Neural progenitor cell (in vitro differentiated cells): ENCODE measurements at regions not wholly inside any gene's neighbourhood (a gene's known extent, or its start where the extent isn't known, plus 50 kb on each side); places are given as distances from the start of the nearest gene placed in this dataset.
"Not testable (repeated sequence)": the region's sequence is repeated elsewhere in the genome, so short reads cannot be mapped to it uniquely, and the experiment has no call there.

ENCODE experiments used
- EZH2 ChIP-seq: fragments of 200-600 bp; sonication (generic); IDR thresholded peaks from 2 replicates; pipeline ENCODE4 v1.6.1; 2017; ENCODE audit warnings: antibody characterized with exemption, mild to moderate bottlenecking, moderate library complexity
- EZH2phosphoT487 ChIP-seq: fragments of 200-600 bp; sonication (generic); IDR thresholded peaks from 2 replicates; pipeline ENCODE4 v1.6.1; 2017; ENCODE audit warnings: antibody characterized with exemption
- TF ChIP-seq, protein P1 (sequence below): fragments of 200-600 bp; sonication (generic); IDR thresholded peaks from 2 replicates; pipeline ENCODE4 v1.5.1; 2017; ENCODE audit warnings: antibody characterized with exemption, mild to moderate bottlenecking

GRCh38 chrX:136934652-136935051, 54.1 kb upstream of the RBMX start:
- TF ChIP-seq EZH2, EZH2phosphoT487: not testable (repeated sequence)
- TF ChIP-seq, protein P1, sequence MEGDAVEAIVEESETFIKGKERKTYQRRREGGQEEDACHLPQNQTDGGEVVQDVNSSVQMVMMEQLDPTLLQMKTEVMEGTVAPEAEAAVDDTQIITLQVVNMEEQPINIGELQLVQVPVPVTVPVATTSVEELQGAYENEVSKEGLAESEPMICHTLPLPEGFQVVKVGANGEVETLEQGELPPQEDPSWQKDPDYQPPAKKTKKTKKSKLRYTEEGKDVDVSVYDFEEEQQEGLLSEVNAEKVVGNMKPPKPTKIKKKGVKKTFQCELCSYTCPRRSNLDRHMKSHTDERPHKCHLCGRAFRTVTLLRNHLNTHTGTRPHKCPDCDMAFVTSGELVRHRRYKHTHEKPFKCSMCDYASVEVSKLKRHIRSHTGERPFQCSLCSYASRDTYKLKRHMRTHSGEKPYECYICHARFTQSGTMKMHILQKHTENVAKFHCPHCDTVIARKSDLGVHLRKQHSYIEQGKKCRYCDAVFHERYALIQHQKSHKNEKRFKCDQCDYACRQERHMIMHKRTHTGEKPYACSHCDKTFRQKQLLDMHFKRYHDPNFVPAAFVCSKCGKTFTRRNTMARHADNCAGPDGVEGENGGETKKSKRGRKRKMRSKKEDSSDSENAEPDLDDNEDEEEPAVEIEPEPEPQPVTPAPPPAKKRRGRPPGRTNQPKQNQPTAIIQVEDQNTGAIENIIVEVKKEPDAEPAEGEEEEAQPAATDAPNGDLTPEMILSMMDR: not testable (repeated sequence)
